ENCODE measurements at regions not wholly inside any gene's neighbourhood (a gene's known extent, or its start where the extent isn't known, plus 50 kb on each side); places are given as distances from the start of the nearest gene placed in this dataset.
A peak's percentile ranks its signal among the peaks of the same experiment; 100 is the strongest.
"Not testable (repeated sequence)": the region's sequence is repeated elsewhere in the genome, so short reads cannot be mapped to it uniquely, and the experiment has no call there.

- no peak for DNase-seq (ENCODE audit: low read depth in 2 of 2)
Measured at GRCh38 chr21:23899561-23899960, 1707.7 kb downstream of the MRPL39 start.

GRCh38 chr21:23890652-23891051 lies 1716.6 kb downstream of the MRPL39 start:
- DNase-seq (ENCODE audit: low read depth in 2 of 2) = no peak

- peak in 1 of 2 donors; percentile 11 for DNase-seq (ENCODE audit: low read depth in 2 of 2)
Measured at GRCh38 chr21:23887725-23888306, 1719.5 kb downstream of the MRPL39 start.

GRCh38 chr21:23886828-23887724 lies 1720.2 kb downstream of the MRPL39 start:
- no peak for DNase-seq (ENCODE audit: low read depth in 2 of 2)

- DNase-seq (ENCODE audit: low read depth in 2 of 2) = no peak
Measured at GRCh38 chr21:23881783-23882182, 1725.5 kb downstream of the MRPL39 start.

GRCh38 chr21:23876925-23877558 lies 1730.2 kb downstream of the MRPL39 start:
- DNase-seq (ENCODE audit: low read depth in 2 of 2) = no peak

- DNase-seq (ENCODE audit: low read depth in 2 of 2) = no peak
Measured at GRCh38 chr21:23874271-23874670, 1733.0 kb downstream of the MRPL39 start.

GRCh38 chr21:23861911-23862504 lies 1745.3 kb downstream of the MRPL39 start:
- no peak for DNase-seq (ENCODE audit: low read depth in 2 of 2)

- DNase-seq (ENCODE audit: low read depth in 2 of 2) = no peak
Measured at GRCh38 chr21:23858878-23859277, 1748.4 kb downstream of the MRPL39 start.

GRCh38 chr21:23853796-23854379 lies 1753.4 kb downstream of the MRPL39 start:
- DNase-seq (ENCODE audit: low read depth in 2 of 2) = no peak

- DNase-seq (ENCODE audit: low read depth in 2 of 2) = no peak
Measured at GRCh38 chr21:23837564-23837963, 1769.7 kb downstream of the MRPL39 start.

GRCh38 chr21:23822760-23823159 lies 1784.5 kb downstream of the MRPL39 start:
- DNase-seq (ENCODE audit: low read depth in 2 of 2) = no peak

- no peak for DNase-seq (ENCODE audit: low read depth in 2 of 2)
Measured at GRCh38 chr21:23817337-23817736, 1789.9 kb downstream of the MRPL39 start.

- DNase-seq (ENCODE audit: low read depth in 2 of 2) = no peak
Measured at GRCh38 chr21:23812485-23812884, 1794.8 kb downstream of the MRPL39 start.

GRCh38 chr21:23811805-23812204 lies 1795.5 kb downstream of the MRPL39 start:
- DNase-seq (ENCODE audit: low read depth in 2 of 2) = no peak

GRCh38 chr21:23809573-23809972 lies 1797.7 kb downstream of the MRPL39 start:
- DNase-seq (ENCODE audit: low read depth in 2 of 2) = no peak

- DNase-seq (ENCODE audit: low read depth in 2 of 2) = not testable (repeated sequence)
Measured at GRCh38 chr21:23806966-23807548, 1800.2 kb downstream of the MRPL39 start.

- no peak for DNase-seq (ENCODE audit: low read depth in 2 of 2)
Measured at GRCh38 chr21:23804866-23805265, 1802.4 kb downstream of the MRPL39 start.

- DNase-seq (ENCODE audit: low read depth in 2 of 2) = no peak
Measured at GRCh38 chr21:23801292-23801691, 1806.0 kb downstream of the MRPL39 start.

- no peak for DNase-seq (ENCODE audit: low read depth in 2 of 2)
Measured at GRCh38 chr21:23799376-23799775, 1807.9 kb downstream of the MRPL39 start.

- no peak for DNase-seq (ENCODE audit: low read depth in 2 of 2)
Measured at GRCh38 chr21:23792300-23792699, 1815.0 kb downstream of the MRPL39 start.

GRCh38 chr21:23789864-23790263 lies 1817.4 kb downstream of the MRPL39 start:
- DNase-seq (ENCODE audit: low read depth in 2 of 2) = no peak

Measured in stimulated activated CD8-positive, alpha-beta memory T cell treated with anti-CD3 and anti-CD28 coated beads, Interleukin-15, amount 100 ng/mL, for 48 hours (primary cell).